Stomach (tissue), 4 donors: ENCODE measurements at regions not wholly inside any gene's neighbourhood (a gene's known extent, or its start where the extent isn't known, plus 50 kb on each side); places are given as distances from the start of the nearest gene placed in this dataset.

Experiments
- CTCF ChIP-seq, 7 experiments: fragments of 450-650 bp in 4 of 7; fragments of 200-600 bp in 3 of 7; sonication (generic) in 3 of 7; IDR thresholded peaks; one replicate each; pipeline ENCODE4 v1.5.1; 2016 to 2019; ENCODE audit warnings: antibody characterized with exemption in 7 of 7, control low read depth in 2 of 7, mild to moderate bottlenecking in 1 of 7
- EP300 ChIP-seq: sonication (generic); formaldehyde crosslinking; IDR thresholded peaks from one replicate; pipeline ENCODE4 v1.6.1; 2017; ENCODE audit warnings: antibody characterized with exemption
- POLR2A ChIP-seq, 4 donors: fragments of 450-650 bp; IDR thresholded peaks; one replicate each; pipeline ENCODE4 v1.6.1; 2016; ENCODE audit warnings: antibody characterized with exemption in 4 of 4, control low read depth in 2 of 4, mild to moderate bottlenecking in 1 of 4, moderate library complexity in 1 of 4

- no peak for TF ChIP-seq CTCF (IDR thresholded peaks at IDR 0.05)
- no peak for TF ChIP-seq POLR2A (IDR thresholded peaks at IDR 0.05)
- no peak for TF ChIP-seq EP300
Measured at GRCh38 chr4:135575041-135575440, 1373.5 kb upstream of the PABPC4L start.
